ENCODE measurements at regions not wholly inside any gene's neighbourhood (a gene's known extent, or its start where the extent isn't known, plus 50 kb on each side); places are given as distances from the start of the nearest gene placed in this dataset.

GRCh38 chr21:9758141-9758540, 763.2 kb upstream of the TPTE start:
- Histone ChIP-seq H3K9me3 (ENCODE audit: control insufficient read depth, insufficient read depth, low read length) (peaks cover 45% of the 10 kb centered on the region; the same call in 1 of the 2 replicates), H3K36me3 (ENCODE audit: control insufficient read depth, low read length) (no peaks in the 10 kb centered on the region), H3K4me3 (ENCODE audit: low read length) (no peak overlapping the region)

DNA sequence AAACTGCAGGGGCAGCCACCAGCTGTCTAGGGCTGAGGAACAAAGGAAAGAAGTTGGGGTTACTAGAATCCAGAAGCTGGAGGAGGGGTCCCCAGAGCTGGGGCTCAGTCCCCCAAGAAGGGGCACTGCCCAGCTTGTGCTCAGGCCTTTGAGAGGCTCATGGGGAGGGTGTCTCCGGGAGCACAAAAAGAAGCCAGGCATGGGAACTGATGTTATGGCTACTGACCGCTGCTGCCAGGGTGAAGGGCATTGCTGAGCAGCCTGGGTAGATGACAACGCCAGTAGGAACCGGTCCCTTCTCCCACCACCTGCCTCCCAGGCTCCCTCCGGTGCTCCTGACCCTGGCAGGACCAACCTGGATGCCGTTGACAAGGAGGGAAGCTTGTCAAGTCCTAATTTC, 762.5 kb upstream of the TPTE start:
- no peak for TF ChIP-seq CTCF (IDR thresholded peaks at IDR 0.05; ENCODE audit: low read depth, low read length, poor library complexity, severe bottlenecking)
- no peak for TF ChIP-seq EZH2phosphoT487 (IDR thresholded peaks at IDR 0.05; ENCODE audit: borderline replicate concordance, low read length)
- Histone ChIP-seq H3K4me1 (ENCODE audit: control insufficient read depth, low read length) (no peaks in the 10 kb centered on the region), H3K36me3 (ENCODE audit: control insufficient read depth, low read length) (no peaks in the 10 kb centered on the region), H3K27ac (ENCODE audit: low read depth, low read length) (no peak overlapping the region), H3K4me3 (ENCODE audit: low read length) (no peak overlapping the region), H3K4me2 (ENCODE audit: low read length) (no peak overlapping the region), H3K79me2 (ENCODE audit: control insufficient read depth, low read length) (no peaks in the 10 kb centered on the region), H3K27me3 (ENCODE audit: control insufficient read depth, low read length) (no peaks in the 10 kb centered on the region), H3K9me2 (replicated peaks; ENCODE audit: control insufficient read depth, low read length) (no peaks in the 10 kb centered on the region), H4K20me1 (ENCODE audit: control insufficient read depth, insufficient read depth, low read depth, low read length) (no peaks in the 10 kb centered on the region), H3K9me3 (ENCODE audit: control insufficient read depth, insufficient read depth, low read length) (peaks cover 49% of the 10 kb centered on the region; the same call in 1 of the 2 replicates), H3F3A (ENCODE audit: control insufficient read depth, insufficient read depth) (no peaks in the 10 kb centered on the region)

More at GRCh38 chr21:9758141-9758540, 763.2 kb upstream of the TPTE start:
- Histone ChIP-seq H3K27me3 (ENCODE audit: control insufficient read depth, low read length) (no peaks in the 10 kb centered on the region), H3K4me1 (ENCODE audit: control insufficient read depth, low read length) (no peaks in the 10 kb centered on the region), H3K79me2 (ENCODE audit: control insufficient read depth, low read length) (no peaks in the 10 kb centered on the region), H3K9me2 (replicated peaks; ENCODE audit: control insufficient read depth, low read length) (no peaks in the 10 kb centered on the region), H3K4me2 (ENCODE audit: low read length) (no peak overlapping the region), H3K27ac (ENCODE audit: low read depth, low read length) (no peak overlapping the region), H4K20me1 (ENCODE audit: control insufficient read depth, insufficient read depth, low read depth, low read length) (no peaks in the 10 kb centered on the region), H3F3A (ENCODE audit: control insufficient read depth, insufficient read depth) (no peaks in the 10 kb centered on the region)
- TF ChIP-seq CTCF (IDR thresholded peaks at IDR 0.05; ENCODE audit: low read depth, low read length, poor library complexity, severe bottlenecking) (no peak), EZH2phosphoT487 (IDR thresholded peaks at IDR 0.05; ENCODE audit: borderline replicate concordance, low read length) (no peak)

- TF ChIP-seq CTCF (IDR thresholded peaks at IDR 0.05; ENCODE audit: low read depth, low read length, poor library complexity, severe bottlenecking) (no peak), EZH2phosphoT487 (IDR thresholded peaks at IDR 0.05; ENCODE audit: borderline replicate concordance, low read length) (no peak)
- no peaks in the 10 kb centered on the region for H3K27me3 ChIP-seq (ENCODE audit: control insufficient read depth, low read length)
- no peaks in the 10 kb centered on the region for H3K36me3 ChIP-seq (ENCODE audit: control insufficient read depth, low read length)
- H4K20me1 ChIP-seq (ENCODE audit: control insufficient read depth, insufficient read depth, low read depth, low read length): no peaks in the 10 kb centered on the region
- H3K9me2 ChIP-seq (replicated peaks; ENCODE audit: control insufficient read depth, low read length): no peaks in the 10 kb centered on the region
- no peaks in the 10 kb centered on the region for H3K4me1 ChIP-seq (ENCODE audit: control insufficient read depth, low read length)
- peaks cover 55% of the 10 kb centered on the region for H3K9me3 ChIP-seq (ENCODE audit: control insufficient read depth, insufficient read depth, low read length)
- H3F3A ChIP-seq (ENCODE audit: control insufficient read depth, insufficient read depth): no peaks in the 10 kb centered on the region
- H3K27ac ChIP-seq (ENCODE audit: low read depth, low read length): no peak overlapping the region
- no peak overlapping the region for H3K4me2 ChIP-seq (ENCODE audit: low read length)
- no peaks in the 10 kb centered on the region for H3K79me2 ChIP-seq (ENCODE audit: control insufficient read depth, low read length)
- no peak overlapping the region for H3K4me3 ChIP-seq (ENCODE audit: low read length)
Observed at GRCh38 chr21:9759972-9760371, 761.4 kb upstream of the TPTE start.

Data from DOHH2 (cell line).